Neural progenitor cell (in vitro differentiated cells): ENCODE measurements at regions not wholly inside any gene's neighbourhood (a gene's known extent, or its start where the extent isn't known, plus 50 kb on each side); places are given as distances from the start of the nearest gene placed in this dataset.

Experiments
- CTCF ChIP-seq: fragments of 200-600 bp; sonication (generic); IDR thresholded peaks from 2 replicates; pipeline ENCODE4 v1.5.1; 2017; ENCODE audit warnings: antibody characterized with exemption, mild to moderate bottlenecking
- EZH2 ChIP-seq: fragments of 200-600 bp; sonication (generic); IDR thresholded peaks from 2 replicates; pipeline ENCODE4 v1.6.1; 2017; ENCODE audit warnings: antibody characterized with exemption, mild to moderate bottlenecking, moderate library complexity
- EZH2phosphoT487 ChIP-seq: fragments of 200-600 bp; sonication (generic); IDR thresholded peaks from 2 replicates; pipeline ENCODE4 v1.6.1; 2017; ENCODE audit warnings: antibody characterized with exemption

GRCh38 chr22:48234011-48234410 is 1471.6 kb downstream of the TBC1D22A start:
- TF ChIP-seq CTCF, result no peak
- TF ChIP-seq EZH2, result no peak
- no peak for TF ChIP-seq EZH2phosphoT487
